ENCODE measurements at regions not wholly inside any gene's neighbourhood (a gene's known extent, or its start where the extent isn't known, plus 50 kb on each side); places are given as distances from the start of the nearest gene placed in this dataset.

- Histone ChIP-seq H3K4me2 (ENCODE audit: insufficient read depth, low read length) (no peak overlapping the region), H3K79me2 (ENCODE audit: control insufficient read depth, insufficient read depth, low read length) (no peaks in the 10 kb centered on the region), H3K4me1 (ENCODE audit: control insufficient read depth, extremely low read depth, insufficient read depth, low read length) (no peaks in the 10 kb centered on the region), H3K27me3 (ENCODE audit: control insufficient read depth in 2 of 2, insufficient read depth in 2 of 2, low read length in 2 of 2) (no peaks in the 10 kb centered on the region), H3K4me3 (replicated peaks in 1 of 3; ENCODE audit: insufficient read depth in 1 of 3, low read depth in 1 of 3, low read length in 3 of 3) (no peak overlapping the region), H4K20me1 (replicated peaks; ENCODE audit: control insufficient read depth, extremely low read depth, insufficient read depth, low read length) (no peaks in the 10 kb centered on the region), H3K9ac (replicated peaks; ENCODE audit: extremely low read depth, insufficient read depth, low read length) (no peak overlapping the region), H3K36me3 (ENCODE audit: control insufficient read depth in 2 of 2, extremely low read depth in 1 of 2, insufficient read depth in 2 of 2, low read length in 2 of 2) (no peaks in the 10 kb centered on the region), H2AFZ (ENCODE audit: low read depth, low read length) (no peak overlapping the region), H3K9me1 (replicated peaks; ENCODE audit: control insufficient read depth, extremely low read depth, insufficient read depth, low read length) (no peaks in the 10 kb centered on the region), H3K27ac (ENCODE audit: insufficient read depth, low read depth, low read length) (no peak overlapping the region), H3K9me3 (replicated peaks; ENCODE audit: control insufficient read depth, insufficient read depth, low read length) (no peaks in the 10 kb centered on the region)
- no peak for DNase-seq (ENCODE audit: low read depth, low spot score)
- no peak for FAIRE-seq
- TF ChIP-seq POLR2AphosphoS5 (IDR thresholded peaks at IDR 0.05; ENCODE audit: insufficient read depth, low read depth, low read length) (no peak), MYC (IDR thresholded peaks at IDR 0.05; ENCODE audit: low read depth, low read length) (no peak), MAX (IDR thresholded peaks at IDR 0.05; ENCODE audit: insufficient read depth, insufficient read length) (no peak), JUN (IDR thresholded peaks at IDR 0.05; ENCODE audit: borderline replicate concordance, insufficient read depth, insufficient read length, low read depth) (no peak), CTCF (IDR thresholded peaks at IDR 0.05; ENCODE audit: extremely low read depth in 1 of 2, insufficient read depth in 1 of 2, low read depth in 1 of 2, low read length in 2 of 2) (no peak), GATA2 (IDR thresholded peaks at IDR 0.05; ENCODE audit: insufficient read depth, insufficient read length, low read depth, low read length) (no peak), FOS (IDR thresholded peaks at IDR 0.05; ENCODE audit: borderline replicate concordance, insufficient read depth, low read length) (no peak), EZH2 (IDR thresholded peaks at IDR 0.05; ENCODE audit: borderline replicate concordance, low read depth, low read length, severe bottlenecking) (no peak), POLR2A (IDR thresholded peaks at IDR 0.05; ENCODE audit: low read depth, low read length) (no peak)
- ChIA-PET CTCF (no interaction called here), POLR2A (no interaction called here)
- dilution Hi-C loops (cut with MboI; ENCODE audit: extremely low pct_ligation_motif_present, low sequenced_read_pairs) (no loop called here), intact Hi-C loops (cut with micrococcal nuclease) (no loop called here)
- BruUV-seq (replicated peaks) = no TSS peak
Observed at GRCh38 chrX:15017491-15017890, 144.3 kb downstream of the MOSPD2 start.
